ENCODE measurements at regions not wholly inside any gene's neighbourhood (a gene's known extent, or its start where the extent isn't known, plus 50 kb on each side); places are given as distances from the start of the nearest gene placed in this dataset.
"Not testable (repeated sequence)": the region's sequence is repeated elsewhere in the genome, so short reads cannot be mapped to it uniquely, and the experiment has no call there.

- Histone ChIP-seq H3K9me3 (peaks cover 0 to 38% (median 10%) of the 10 kb centered on the region in 8 donors), H3K4me3 (no peak overlapping the region), H3K36me3 (no peaks in the 10 kb centered on the region), H3K27ac (no peak overlapping the region), H3K27me3 (replicated peaks in 1 of 7) (no peaks in the 10 kb centered on the region), H3K4me1 (no peaks in the 10 kb centered on the region)
- 81 to 98% (median 87%) methylated on average over 3 of the region's 3 CpGs for WGBS, 5 donors
- no peak for DNase-seq
- intact Hi-C loops (cut with DNase I; ENCODE audit: low total_unique reads), result no loop called here
- no peak for TF ChIP-seq CTCF (IDR thresholded peaks at IDR 0.05 in 8 of 11, conservative IDR thresholded peaks at IDR 0.05 in 3 of 11)
- TF ChIP-seq POLR2A (IDR thresholded peaks at IDR 0.05), result no peak
- no peak for TF ChIP-seq POLR2AphosphoS5 (IDR thresholded peaks at IDR 0.05)
Observed at GRCh38 chr5:12672141-12672540, 767.9 kb upstream of the CTNND2 start.

GRCh38 chr5:12669326-12669725, 765.1 kb upstream of the CTNND2 start:
- Histone ChIP-seq H3K36me3 (no peaks in the 10 kb centered on the region), H3K27me3 (replicated peaks in 1 of 7) (no peaks in the 10 kb centered on the region)
- WGBS, 5 donors, result 88 to 99% (median 91%) methylated on average over 2 of the region's 2 CpGs

GRCh38 chr5:12668564-12668963, 764.3 kb upstream of the CTNND2 start:
- intact Hi-C loops (cut with DNase I; ENCODE audit: low total_unique reads), result no loop called here
- DNase-seq, result no peak
- Histone ChIP-seq H3K36me3 (no peaks in the 10 kb centered on the region), H3K27me3 (replicated peaks in 1 of 7) (no peaks in the 10 kb centered on the region), H3K4me3 (no peak overlapping the region), H3K4me1 (no peaks in the 10 kb centered on the region), H3K27ac (no peak overlapping the region), H3K9me3 (peaks cover 0 to 23% (median 2%) of the 10 kb centered on the region in 8 donors)
- 67 to 85% (median 76%) methylated on average over 4 of the region's 4 CpGs for WGBS, 5 donors
- TF ChIP-seq POLR2AphosphoS5 (IDR thresholded peaks at IDR 0.05) (no peak), POLR2A (IDR thresholded peaks at IDR 0.05) (no peak), CTCF (IDR thresholded peaks at IDR 0.05 in 8 of 11, conservative IDR thresholded peaks at IDR 0.05 in 3 of 11) (no peak)

More at GRCh38 chr5:12669326-12669725, 765.1 kb upstream of the CTNND2 start:
- intact Hi-C loops (cut with DNase I; ENCODE audit: low total_unique reads), result no loop called here
- TF ChIP-seq CTCF (IDR thresholded peaks at IDR 0.05 in 8 of 11, conservative IDR thresholded peaks at IDR 0.05 in 3 of 11), result no peak
- TF ChIP-seq POLR2A (IDR thresholded peaks at IDR 0.05), result no peak
- no peak for TF ChIP-seq POLR2AphosphoS5 (IDR thresholded peaks at IDR 0.05)
- Histone ChIP-seq H3K4me3 (no peak overlapping the region), H3K27ac (no peak overlapping the region), H3K4me1 (no peaks in the 10 kb centered on the region), H3K9me3 (peaks cover 0 to 27% (median 4%) of the 10 kb centered on the region in 8 donors)
- no peak for DNase-seq

GRCh38 chr5:12667818-12668217, 763.6 kb upstream of the CTNND2 start:
- H3K27me3 ChIP-seq (replicated peaks in 1 of 7); H3K36me3 ChIP-seq; H3K27ac ChIP-seq; H3K4me3 ChIP-seq; intact Hi-C loops (cut with DNase I; ENCODE audit: low total_unique reads); H3K4me1 ChIP-seq; DNase-seq: not testable (repeated sequence)
- H3K9me3 ChIP-seq, result peaks cover 0 to 26% (median 5%) of the 10 kb centered on the region in 8 donors
- WGBS, 5 donors, result 84 to 91% (median 86%) methylated on average over 12 of the region's 12 CpGs

- H3K27me3 ChIP-seq (replicated peaks in 1 of 7); H3K4me1 ChIP-seq; DNase-seq; H3K36me3 ChIP-seq; intact Hi-C loops (cut with DNase I; ENCODE audit: low total_unique reads); H3K27ac ChIP-seq; H3K4me3 ChIP-seq: not testable (repeated sequence)
- 86 to 97% (median 92%) methylated on average over 8 to 11 of the region's 13 CpGs for WGBS, 5 donors
- H3K9me3 ChIP-seq, result peaks cover 0 to 39% (median 19%) of the 10 kb centered on the region in 8 donors
Observed at GRCh38 chr5:12665772-12666171, 761.5 kb upstream of the CTNND2 start.
